HG02981 (cell line): ENCODE measurements at regions not wholly inside any gene's neighbourhood (a gene's known extent, or its start where the extent isn't known, plus 50 kb on each side); places are given as distances from the start of the nearest gene placed in this dataset.

Source experiments
- ATAC-seq: cut with Tn5 transposase; IDR thresholded peaks from one replicate; pipeline ENCODE4 v1.9.1; 2021; ENCODE audit warnings: mild to moderate bottlenecking, moderate library complexity; ENCODE audit not compliant: unreplicated experiment

DNA sequence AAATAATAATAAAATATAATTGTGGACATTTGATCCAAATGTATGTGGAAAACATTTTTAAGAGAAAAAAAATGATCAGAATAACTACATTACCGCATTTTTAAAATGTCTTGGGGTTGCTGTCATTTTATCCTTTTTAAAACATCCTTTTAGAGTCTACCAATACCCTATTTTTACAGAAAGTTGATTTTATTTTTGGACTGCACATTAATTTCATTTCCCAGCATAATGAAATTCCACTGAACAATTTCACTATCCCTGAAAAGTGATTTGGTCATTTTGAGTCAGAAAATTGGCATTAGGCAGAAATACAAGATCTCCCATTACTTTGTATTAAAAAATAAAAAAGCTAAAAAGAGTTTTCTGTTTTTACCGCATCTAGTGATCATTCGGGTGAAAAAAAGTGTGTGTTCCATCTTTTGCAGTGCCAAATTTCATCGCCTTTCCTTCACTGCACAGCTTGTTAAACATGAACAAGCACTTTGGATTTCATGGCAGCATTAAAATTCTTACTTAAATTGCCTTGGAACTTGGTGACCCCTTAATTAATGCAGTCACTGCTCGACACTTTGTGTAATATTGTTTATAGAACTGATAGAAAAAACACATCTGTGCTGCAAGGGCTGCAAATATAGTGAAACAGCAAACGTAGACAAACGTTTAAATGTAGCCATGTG lies 611.7 kb downstream of the TSN start:
- no peak for ATAC-seq

DNA sequence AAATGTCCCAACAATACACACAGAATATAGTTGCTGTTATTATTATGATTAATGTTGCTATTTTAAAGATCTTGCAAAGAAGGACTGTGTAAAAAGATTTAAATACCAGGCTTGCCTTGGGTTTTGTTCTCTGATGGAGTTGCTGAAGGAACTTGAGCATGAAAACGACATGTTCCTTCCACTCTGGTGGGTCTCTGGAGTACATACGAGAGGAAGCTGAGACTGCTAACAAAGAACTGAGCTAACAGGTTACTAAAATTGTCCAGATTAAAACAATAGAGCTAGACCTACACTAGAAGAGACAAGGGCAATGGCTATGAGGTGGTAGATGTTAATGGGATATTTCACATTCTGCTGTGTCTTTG lies 612.2 kb downstream of the TSN start:
- ATAC-seq: no peak

GRCh38 chr2:122368576-122369243 lies 613.3 kb downstream of the TSN start:
- no peak for ATAC-seq

GRCh38 chr2:122378521-122378920 lies 623.1 kb downstream of the TSN start:
- ATAC-seq: no peak

GRCh38 chr2:122384768-122385333 lies 629.4 kb downstream of the TSN start:
- ATAC-seq: no peak

GRCh38 chr2:122388208-122388607 lies 632.8 kb downstream of the TSN start:
- no peak for ATAC-seq

DNA sequence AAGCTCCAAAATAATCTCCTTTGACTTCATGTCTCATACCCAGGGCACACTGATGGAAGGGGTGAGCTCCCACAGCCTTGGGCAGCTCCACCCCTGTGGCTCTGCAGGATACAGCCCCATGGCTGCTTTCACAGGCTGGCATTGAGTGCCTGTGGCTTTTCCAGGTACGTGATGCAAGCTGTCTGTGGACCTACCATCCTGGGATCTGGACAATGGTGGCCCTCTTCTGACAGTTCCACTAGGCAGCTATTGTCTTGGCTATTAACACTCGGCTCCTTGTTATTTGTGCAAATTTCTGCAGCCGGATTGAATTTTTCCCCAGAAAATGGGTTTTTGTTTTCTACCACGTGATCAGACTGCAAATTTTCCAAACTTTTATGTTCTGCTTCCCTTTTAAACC lies 634.2 kb downstream of the TSN start:
- no peak for ATAC-seq

GRCh38 chr2:122390406-122390805 lies 635.0 kb downstream of the TSN start:
- no peak for ATAC-seq

GRCh38 chr2:122391726-122392125 lies 636.3 kb downstream of the TSN start:
- no peak for ATAC-seq

- ATAC-seq: no peak
Observed at GRCh38 chr2:122395687-122396086, 640.2 kb downstream of the TSN start.

GRCh38 chr2:122411231-122411630 lies 655.8 kb downstream of the TSN start:
- ATAC-seq: no peak

- no peak for ATAC-seq
Observed at GRCh38 chr2:122412360-122412759, 656.9 kb downstream of the TSN start.

DNA sequence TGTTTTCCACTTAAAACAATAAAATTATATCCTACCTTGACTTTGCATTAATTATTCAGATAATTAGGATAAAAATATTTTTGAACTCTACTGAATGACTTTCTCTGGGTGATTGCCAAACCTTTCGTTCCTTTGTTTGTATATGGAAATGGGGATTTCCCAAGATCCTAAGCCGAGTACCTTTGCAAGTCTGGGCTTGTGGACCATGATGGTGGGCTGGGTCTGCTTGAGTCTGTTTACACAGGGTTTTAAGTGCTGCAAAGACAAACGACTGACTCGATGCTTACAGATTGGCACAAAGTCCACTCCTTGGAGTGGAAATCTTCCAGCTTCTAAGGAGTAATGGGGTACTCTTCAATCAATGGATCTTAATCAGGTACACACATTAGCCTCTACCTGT lies 659.5 kb downstream of the TSN start:
- no peak for ATAC-seq

- no peak for ATAC-seq
Observed at GRCh38 chr2:122417114-122417513, 661.7 kb downstream of the TSN start.

- ATAC-seq: no peak
Observed at GRCh38 chr2:122421775-122422174, 666.3 kb downstream of the TSN start.

GRCh38 chr2:122422384-122422991 lies 667.0 kb downstream of the TSN start:
- no peak for ATAC-seq

- ATAC-seq: no peak
Observed at GRCh38 chr2:122423934-122424333, 668.5 kb downstream of the TSN start.

DNA sequence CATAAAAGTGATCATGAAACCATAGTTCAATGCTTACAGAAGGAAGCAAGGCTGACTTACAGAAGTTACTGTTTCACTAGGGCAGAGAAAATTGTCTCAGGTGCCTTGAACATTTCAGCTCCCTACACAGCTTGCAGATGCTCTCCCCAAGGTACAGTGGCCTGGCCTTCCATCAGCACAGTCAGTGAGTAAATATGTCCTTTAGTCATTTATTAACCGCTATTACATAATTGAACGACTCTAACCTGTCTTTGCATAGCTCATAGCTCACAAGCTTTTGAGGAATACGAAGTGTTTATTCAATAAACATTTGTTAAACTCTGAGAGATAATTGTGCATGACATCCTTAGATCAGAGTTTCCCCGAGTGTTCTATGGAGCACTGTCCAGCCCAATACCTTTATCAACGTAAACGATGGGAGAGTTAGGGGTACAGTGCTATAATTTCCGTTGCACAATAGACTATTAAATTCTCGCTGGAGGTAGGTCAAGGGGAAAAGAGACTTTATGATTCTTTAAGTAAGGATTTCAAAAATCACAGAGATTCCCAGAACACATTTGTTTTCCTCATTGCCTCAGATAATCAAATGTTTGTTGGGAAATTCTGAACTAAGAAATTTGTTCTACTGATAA lies 677.8 kb downstream of the TSN start:
- ATAC-seq: no peak

DNA sequence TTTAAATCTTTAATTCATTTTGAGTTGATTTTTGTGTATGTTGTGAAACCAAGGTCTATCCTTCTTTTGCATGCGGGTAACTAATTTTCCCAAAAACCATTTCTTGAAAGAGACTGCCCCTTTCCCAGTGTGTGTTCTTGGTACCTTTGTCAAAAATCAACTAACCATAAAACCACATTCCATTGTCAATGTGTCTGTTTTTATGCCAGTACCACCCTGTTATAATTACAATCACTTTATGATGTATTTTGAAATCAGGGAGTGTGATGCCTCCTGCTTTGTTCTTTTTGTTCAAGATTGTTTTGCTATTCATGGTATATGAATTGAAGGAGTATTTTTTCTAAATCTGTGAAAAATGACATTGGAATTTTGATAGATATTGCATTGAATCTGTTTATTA lies 689.6 kb downstream of the TSN start:
- ATAC-seq: no peak

- no peak for ATAC-seq
Observed at GRCh38 chr2:122446761-122447160, 691.3 kb downstream of the TSN start.

GRCh38 chr2:122447237-122447636 lies 691.8 kb downstream of the TSN start:
- ATAC-seq: no peak

DNA sequence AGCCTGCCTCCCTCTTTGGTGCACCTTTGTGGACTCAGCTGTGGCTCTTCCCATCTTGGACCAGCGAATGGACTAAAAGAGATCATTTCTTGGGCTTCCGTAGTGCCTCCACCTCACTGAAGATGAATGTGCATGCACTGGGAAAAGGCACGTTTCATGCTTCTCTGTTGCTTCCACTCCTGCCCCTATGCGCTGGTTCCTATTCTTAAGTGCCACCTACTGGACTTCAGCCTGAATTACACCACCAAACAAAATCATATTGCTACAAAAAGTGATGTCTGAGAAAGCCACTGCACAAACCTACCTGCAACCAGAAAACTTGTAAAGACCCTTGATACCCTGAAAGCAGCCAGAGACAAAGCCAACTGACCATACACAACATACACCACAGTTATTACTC lies 695.6 kb downstream of the TSN start:
- peak; percentile 51 for ATAC-seq
